Globus pallidus (tissue), 1 donor: ENCODE measurements at regions not wholly inside any gene's neighbourhood (a gene's known extent, or its start where the extent isn't known, plus 50 kb on each side); places are given as distances from the start of the nearest gene placed in this dataset.
"Not testable (repeated sequence)": the region's sequence is repeated elsewhere in the genome, so short reads cannot be mapped to it uniquely, and the experiment has no call there.

ENCODE experiments used
- DNase-seq: peaks from one replicate; pipeline ENCODE4 v3.0.0-alpha.2; 2015; ENCODE audit warnings: low spot score

DNA sequence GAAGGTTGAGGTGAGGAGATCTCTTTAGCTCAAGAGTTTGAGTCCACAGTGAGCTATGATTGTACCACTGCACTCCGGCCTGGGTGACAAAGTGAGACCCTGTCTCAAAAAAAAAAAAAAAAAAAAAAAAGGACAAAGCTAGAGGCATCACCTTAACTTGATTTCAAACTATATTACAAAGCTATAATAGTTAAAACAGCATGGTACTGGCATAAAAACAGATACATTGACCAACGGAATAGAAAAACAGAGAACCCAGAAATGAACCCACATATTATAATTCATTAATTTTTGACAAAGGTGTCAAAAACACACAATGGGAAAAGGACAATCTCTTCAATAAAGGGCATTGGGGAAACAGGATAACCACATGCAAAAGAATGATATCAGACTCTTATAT lies 50.8 kb upstream of the MBOAT1 start:
- DNase-seq, result no peak

- DNase-seq, result no peak
Measured at GRCh38 chr6:20265842-20266241, 53.6 kb upstream of the MBOAT1 start.

DNA sequence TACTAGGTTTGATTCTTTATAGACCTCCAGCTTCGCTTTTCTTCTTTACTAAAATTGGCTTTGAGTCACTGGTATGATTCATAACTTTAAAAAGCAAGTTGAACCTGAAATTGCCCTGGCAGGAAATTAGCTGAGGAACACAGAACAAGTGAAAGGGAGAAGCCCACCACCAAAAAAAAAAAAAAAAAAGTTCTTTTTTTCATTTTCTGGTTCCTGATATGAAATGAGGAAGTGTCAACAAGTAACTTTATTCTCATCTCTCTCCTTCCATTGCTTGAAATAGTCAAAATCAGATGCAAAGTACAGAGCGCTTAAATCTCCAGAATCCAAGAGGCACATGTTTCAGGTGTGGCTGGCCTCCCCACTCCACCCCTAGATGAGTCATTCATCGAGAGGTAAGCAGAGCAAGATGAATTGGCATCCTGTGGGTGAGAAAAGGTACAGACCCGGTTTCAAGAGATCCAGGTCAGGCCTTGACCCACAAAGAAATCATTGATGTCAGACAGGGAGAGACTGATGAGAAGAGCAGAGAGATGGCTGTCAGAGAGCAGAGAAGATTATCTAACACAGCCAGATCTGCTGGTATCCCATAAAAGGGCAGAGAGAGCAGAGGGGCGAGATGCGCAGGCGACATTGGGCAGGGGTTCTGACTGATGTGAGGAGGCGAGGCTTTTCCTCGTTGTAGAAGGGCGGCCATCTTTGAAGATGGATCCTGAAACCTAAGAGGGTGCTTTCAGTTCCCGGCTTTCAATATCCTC lies 54.8 kb upstream of the MBOAT1 start:
- DNase-seq, result no peak

DNA sequence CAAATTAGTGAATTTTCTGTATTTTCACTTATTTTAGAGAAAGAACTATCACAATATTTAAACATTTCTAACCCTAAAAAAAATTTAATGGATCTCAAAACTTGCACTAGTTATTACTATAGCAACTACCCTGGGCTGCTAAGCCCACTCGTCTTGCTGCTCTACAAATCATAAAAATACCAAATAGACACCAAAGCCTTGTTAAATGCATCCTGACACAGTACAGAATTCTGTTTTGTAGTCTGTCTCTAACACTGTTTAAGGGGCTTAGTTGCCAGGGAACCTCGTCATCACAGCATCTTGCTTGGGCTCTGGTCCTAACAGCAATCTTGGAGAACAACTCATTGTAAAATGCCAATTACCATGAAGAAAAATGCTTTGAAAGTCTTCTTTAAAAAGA lies 56.9 kb upstream of the MBOAT1 start:
- DNase-seq, result no peak

GRCh38 chr6:20271818-20272217 lies 59.5 kb upstream of the MBOAT1 start:
- DNase-seq, result no peak

GRCh38 chr6:20274137-20274536 lies 61.9 kb upstream of the MBOAT1 start:
- no peak for DNase-seq

GRCh38 chr6:20275837-20276236 lies 63.6 kb upstream of the MBOAT1 start:
- DNase-seq, result not testable (repeated sequence)

GRCh38 chr6:20277724-20278123 lies 65.5 kb upstream of the MBOAT1 start:
- not testable (repeated sequence) for DNase-seq

DNA sequence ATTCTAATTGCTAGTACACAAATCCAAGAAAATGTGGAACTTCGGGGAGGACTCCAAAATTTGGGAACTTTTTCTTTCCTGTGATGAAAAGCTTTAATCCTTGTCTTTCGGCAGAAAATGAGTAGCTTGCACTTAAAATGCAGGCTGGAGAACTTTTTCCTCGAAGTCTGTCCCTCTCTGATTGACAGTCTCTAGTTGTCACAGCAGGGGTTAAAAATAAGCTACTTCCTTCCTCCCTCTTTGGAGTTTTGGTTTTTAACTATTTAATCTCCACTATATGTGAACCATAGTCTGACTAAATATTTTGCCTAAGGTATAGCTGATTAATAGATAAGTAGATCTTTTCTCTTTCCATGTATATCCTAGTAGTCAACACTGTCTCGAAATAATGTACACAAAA lies 66.8 kb upstream of the MBOAT1 start:
- no peak for DNase-seq

DNA sequence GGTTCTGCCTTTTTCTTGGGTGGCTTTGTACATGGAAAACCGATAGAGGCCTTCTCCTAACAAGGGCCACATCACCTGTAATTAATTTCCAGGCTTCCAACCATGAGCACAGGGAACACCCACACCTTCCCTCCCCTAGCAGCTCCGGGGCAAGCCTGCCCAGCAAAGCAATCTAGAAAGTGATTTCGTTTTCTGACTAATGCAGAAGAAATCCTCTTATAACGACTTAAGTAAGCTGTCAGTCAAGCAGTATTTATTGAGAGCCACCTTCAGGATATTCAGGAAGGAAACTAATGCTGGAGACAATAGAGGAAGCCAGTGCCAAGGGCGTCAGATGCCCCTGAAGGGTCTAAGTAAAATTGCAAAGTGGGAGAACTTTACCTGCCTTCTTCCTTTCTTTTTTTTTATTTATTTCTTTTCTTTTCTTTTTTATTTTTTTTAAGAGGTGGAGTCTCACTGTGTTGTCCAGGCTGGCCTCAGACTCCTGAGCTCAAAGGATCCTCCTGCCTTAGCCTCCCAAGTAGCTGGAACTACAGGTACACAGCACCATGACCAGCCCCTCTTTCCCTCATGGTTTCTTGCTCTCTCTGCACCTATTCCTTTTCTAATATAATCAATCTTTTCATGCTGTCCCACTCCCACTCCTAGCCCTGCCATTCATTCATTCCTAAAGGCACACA lies 67.5 kb upstream of the MBOAT1 start:
- no peak for DNase-seq

DNA sequence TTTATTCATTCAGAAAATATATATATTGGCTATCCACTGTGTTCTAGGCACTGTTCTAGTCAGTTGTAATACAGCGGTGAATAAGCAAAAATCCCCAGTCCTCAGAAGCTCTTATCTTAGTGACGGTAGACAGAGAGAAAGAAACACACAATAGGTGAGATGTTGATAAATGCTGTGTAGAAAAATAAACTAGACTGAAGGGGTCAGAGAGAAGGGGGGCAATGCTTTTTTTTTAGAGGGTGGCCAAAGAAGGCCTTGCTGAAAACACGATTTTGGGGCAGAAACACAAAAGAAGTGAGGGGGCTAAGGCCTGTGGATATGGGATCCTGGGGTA lies 68.0 kb upstream of the MBOAT1 start:
- DNase-seq, result no peak

DNA sequence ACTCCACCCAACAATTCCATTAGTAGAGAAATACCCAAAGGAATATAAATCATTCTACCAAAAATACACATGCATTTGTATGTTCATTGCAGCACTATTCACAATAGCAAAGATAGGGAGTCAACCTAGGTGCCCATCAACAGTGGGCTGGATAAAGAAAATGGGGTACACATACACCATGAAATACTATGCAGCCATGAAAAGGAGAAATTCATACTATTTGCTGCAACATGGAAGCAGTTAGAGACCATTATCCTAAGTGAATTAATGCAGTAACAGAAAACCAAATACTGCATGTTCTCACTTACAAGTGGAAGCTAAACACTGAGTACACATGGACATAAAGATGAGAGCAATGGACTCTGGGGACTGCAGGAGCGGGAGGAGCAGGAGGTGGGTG lies 72.4 kb upstream of the MBOAT1 start:
- no peak for DNase-seq

- DNase-seq, result no peak
Measured at GRCh38 chr6:20286968-20287565, 74.8 kb upstream of the MBOAT1 start.

DNA sequence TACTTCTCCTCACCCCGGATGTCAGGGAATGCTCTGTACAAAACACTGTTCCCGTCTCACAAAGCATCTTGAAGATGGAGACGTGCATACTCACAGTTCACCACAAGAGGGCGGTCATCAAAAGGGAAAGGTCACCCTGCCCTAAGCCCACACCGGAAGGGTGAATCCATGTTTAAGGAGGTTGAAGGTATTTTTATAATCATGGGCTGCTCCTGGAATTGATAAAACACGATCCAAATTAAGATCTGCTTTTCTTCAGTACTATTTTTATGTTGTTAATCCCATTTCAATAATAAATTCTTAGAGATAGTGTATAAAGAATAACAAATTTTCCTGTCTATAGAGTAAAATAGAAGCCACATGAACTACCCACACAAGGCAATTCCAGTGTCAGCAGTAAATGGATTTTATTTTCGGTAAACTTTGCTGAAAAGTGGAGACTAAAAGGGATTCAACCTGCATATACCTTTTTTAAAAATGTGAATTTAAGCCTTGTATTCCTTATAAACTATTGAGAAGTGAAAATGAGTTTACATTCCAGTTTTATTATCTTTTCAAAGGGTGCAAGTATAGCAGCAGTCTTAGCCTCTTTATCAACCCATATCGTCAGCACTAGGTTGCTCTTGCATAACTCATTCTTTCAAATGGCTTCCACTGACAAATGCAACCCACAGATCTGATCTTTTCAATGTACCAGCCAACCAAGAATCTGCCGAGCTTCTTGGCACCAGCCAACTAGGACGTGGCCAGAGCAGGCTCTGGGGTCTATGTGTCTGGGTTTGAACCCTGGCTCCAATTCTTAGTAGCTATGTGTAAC lies 79.7 kb upstream of the MBOAT1 start:
- DNase-seq, result peak; percentile 70

- no peak for DNase-seq
Measured at GRCh38 chr6:20292905-20293304, 80.6 kb upstream of the MBOAT1 start.

DNA sequence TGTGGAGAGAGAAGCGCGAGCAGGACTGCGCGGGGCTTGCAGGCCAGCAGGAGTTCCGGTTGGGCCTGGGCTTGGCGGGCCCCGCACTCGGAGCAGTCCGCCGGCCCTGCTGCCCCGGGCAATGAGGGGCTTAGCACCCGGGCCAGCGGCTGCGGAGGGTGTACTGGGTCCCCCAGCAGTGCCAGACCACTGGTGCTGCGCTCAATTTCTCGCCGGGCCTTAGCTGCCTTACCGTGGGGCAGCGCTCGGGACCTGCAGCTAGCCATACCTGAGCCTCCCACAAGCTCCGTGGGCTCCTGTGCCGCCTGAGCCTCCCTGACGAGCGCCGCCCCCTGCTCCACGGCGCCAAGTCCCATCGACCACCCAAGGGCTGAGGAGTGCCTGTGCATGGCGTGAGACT lies 89.0 kb upstream of the MBOAT1 start:
- no peak for DNase-seq

DNA sequence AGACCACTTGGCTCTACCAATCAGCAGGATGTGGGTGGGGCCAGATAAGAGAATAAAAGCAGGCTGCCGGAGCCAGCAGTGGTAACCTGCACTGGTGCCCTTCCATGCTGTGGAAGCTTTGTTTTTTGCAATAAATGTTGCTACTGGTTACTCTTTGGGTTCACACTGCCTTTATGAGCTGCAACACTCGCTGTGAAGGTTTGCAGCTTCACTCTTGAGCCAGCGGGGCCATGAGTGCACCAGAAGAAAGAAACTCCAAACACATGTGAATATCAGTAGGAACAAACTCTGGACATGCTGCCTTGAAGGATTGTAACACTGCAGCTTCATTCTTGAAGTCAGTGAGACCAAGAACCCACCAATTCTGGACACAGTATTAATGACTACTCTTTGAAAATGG lies 89.9 kb upstream of the MBOAT1 start:
- no peak for DNase-seq

GRCh38 chr6:20302702-20303251 lies 90.5 kb upstream of the MBOAT1 start:
- DNase-seq, result no peak

DNA sequence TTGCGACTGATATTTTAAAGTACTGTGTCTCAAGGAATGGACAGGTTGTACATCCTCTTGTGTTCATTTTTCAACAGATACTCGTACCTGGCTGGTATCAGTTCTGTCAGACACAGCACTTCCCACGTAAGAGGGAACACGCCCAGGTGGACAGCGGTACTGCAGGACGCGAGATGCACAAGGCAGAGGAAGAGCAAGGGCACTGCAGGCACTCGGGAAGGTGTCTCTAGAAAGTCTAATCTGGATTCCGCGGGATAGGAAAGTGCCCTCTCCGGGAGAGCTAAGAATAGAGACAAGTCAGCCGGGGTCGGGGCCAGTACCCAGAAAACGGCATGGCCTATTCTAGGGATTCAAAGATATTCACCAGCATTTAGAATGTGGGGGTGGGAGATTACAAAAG lies 94.2 kb upstream of the MBOAT1 start:
- DNase-seq, result no peak

GRCh38 chr6:20309186-20309585 lies 92.5 kb upstream of the E2F3 start:
- DNase-seq, result no peak

GRCh38 chr6:20310185-20310584 lies 91.5 kb upstream of the E2F3 start:
- DNase-seq, result no peak

DNA sequence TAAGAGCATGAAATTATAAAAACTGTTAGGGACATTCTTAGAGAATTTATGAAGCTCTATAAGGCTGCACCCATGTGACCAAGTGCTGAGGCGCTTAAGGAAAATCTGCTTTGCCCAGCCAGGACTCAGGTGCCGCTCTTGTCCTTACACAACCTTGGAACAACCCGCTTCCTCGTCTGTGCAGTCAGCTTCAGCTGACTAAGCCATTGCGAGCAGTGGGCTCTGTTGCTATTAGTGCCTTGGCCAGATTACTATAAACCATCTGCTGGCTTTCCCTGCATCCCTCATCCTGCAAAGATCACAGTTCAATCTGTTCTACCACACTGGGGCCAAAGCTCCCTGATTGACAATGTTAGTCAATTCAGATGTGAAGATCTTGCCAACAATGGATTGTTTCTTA lies 89.1 kb upstream of the E2F3 start:
- DNase-seq, result no peak
